ENCODE measurements at regions not wholly inside any gene's neighbourhood (a gene's known extent, or its start where the extent isn't known, plus 50 kb on each side); places are given as distances from the start of the nearest gene placed in this dataset.

DNA sequence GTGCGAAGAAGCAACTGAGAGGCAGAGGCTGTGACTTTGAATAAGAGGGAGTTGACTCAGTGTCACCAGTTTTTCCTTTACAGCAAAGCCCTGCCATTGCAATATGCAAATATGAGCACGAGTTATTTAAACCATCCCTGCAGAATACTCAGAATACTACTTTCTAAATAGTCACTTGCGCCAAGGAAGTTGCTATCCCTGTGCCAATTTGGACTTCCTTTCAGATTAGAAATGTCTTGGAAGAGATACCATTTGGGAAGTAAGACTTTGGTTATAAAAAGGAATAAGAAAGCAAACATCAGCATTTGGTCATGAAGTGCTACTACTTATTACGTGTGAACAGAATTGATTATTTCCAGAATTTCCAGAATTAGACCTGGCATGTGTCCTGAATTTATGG lies 151.8 kb upstream of the MYT1L start:
- in situ Hi-C loops (cut with MboI; ENCODE audit: low sequenced_read_pairs) = no loop called here
- no peak overlapping the region for H4K5ac ChIP-seq (ENCODE audit: low read depth, low read length)
- no peaks in the 10 kb centered on the region for H3K27me3 ChIP-seq (ENCODE audit: control insufficient read depth, insufficient read depth, low read length)
- ATAC-seq (ENCODE audit: low read depth) = no peak
- H3K56ac ChIP-seq (ENCODE audit: extremely low read depth, insufficient read depth, low read length) = no peak overlapping the region
- H2AFZ ChIP-seq (replicated peaks; ENCODE audit: low read length, poor library complexity) = no peak overlapping the region
- no peak overlapping the region for H2BK5ac ChIP-seq (ENCODE audit: low read depth, low read length, poor library complexity, severe bottlenecking)
- no peak overlapping the region for H3K27ac ChIP-seq (ENCODE audit: insufficient read depth, low read length)
- DNase-seq = no peak
- H3K4ac ChIP-seq (ENCODE audit: low read depth, low read length) = no peak overlapping the region
- H2BK15ac ChIP-seq (ENCODE audit: low read depth, low read length) = no peak overlapping the region
- no peaks in the 10 kb centered on the region for H4K20me1 ChIP-seq (ENCODE audit: insufficient read depth, low read length)
- H3K18ac ChIP-seq (ENCODE audit: low read depth, low read length) = no peak overlapping the region
- H3K23ac ChIP-seq (ENCODE audit: low read depth, low read length) = no peak overlapping the region
- H4K8ac ChIP-seq (ENCODE audit: low read depth in 2 of 2, low read length in 2 of 2) = no peak overlapping the region
- no peak overlapping the region for H3K9ac ChIP-seq (ENCODE audit: low read depth, low read length)
- dilution Hi-C loops (cut with HindIII; ENCODE audit: low sequenced_read_pairs, unreplicated experiment) = no loop called here
- H3K4me3 ChIP-seq (ENCODE audit: insufficient read depth, low read depth, low read length) = no peak overlapping the region
- H3K9me3 ChIP-seq (ENCODE audit: control insufficient read depth, insufficient read depth, low read length) = peaks cover 11% of the 10 kb centered on the region
- H2BK20ac ChIP-seq (ENCODE audit: low read depth, low read length) = no peak overlapping the region
- BruUV-seq (replicated peaks) = no TSS peak
- H2AK5ac ChIP-seq (ENCODE audit: low read depth, low read length) = no peak overlapping the region
- no peak overlapping the region for H3K14ac ChIP-seq (replicated peaks; ENCODE audit: low read depth, low read length)
- no peaks in the 10 kb centered on the region for H3K9me1 ChIP-seq (ENCODE audit: insufficient read depth, low read length)
- POLR2A ChIA-PET (ENCODE audit: unreplicated experiment) = no interaction called here
- H3K4me1 ChIP-seq (ENCODE audit: control insufficient read depth, insufficient read depth, low read length) = no peaks in the 10 kb centered on the region
- H3K36me3 ChIP-seq (ENCODE audit: control insufficient read depth, insufficient read depth, low read length) = no peaks in the 10 kb centered on the region
- CTCF ChIA-PET = no interaction called here
- no peak overlapping the region for H3K4me2 ChIP-seq (ENCODE audit: low read depth, low read length)
- intact Hi-C loops (cut with micrococcal nuclease) = no loop called here
- H2AK9ac ChIP-seq (replicated peaks; ENCODE audit: low read depth, low read length, poor library complexity) = no peak overlapping the region
- H3K79me1 ChIP-seq (ENCODE audit: low read depth in 1 of 2, low read length in 2 of 2) = no peaks in the 10 kb centered on the region
- no peak overlapping the region for H2BK120ac ChIP-seq (ENCODE audit: low read depth, low read length)
- H4K91ac ChIP-seq (ENCODE audit: insufficient read depth, low read depth, low read length) = no peak overlapping the region
- TF ChIP-seq MAFK (IDR thresholded peaks at IDR 0.05; ENCODE audit: low read depth, low read length) = no peak
- TF ChIP-seq, protein P1, sequence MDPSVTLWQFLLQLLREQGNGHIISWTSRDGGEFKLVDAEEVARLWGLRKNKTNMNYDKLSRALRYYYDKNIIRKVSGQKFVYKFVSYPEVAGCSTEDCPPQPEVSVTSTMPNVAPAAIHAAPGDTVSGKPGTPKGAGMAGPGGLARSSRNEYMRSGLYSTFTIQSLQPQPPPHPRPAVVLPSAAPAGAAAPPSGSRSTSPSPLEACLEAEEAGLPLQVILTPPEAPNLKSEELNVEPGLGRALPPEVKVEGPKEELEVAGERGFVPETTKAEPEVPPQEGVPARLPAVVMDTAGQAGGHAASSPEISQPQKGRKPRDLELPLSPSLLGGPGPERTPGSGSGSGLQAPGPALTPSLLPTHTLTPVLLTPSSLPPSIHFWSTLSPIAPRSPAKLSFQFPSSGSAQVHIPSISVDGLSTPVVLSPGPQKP (IDR thresholded peaks at IDR 0.05; ENCODE audit: borderline replicate concordance, low read depth, low read length) = no peak
- TF ChIP-seq, protein P2, sequence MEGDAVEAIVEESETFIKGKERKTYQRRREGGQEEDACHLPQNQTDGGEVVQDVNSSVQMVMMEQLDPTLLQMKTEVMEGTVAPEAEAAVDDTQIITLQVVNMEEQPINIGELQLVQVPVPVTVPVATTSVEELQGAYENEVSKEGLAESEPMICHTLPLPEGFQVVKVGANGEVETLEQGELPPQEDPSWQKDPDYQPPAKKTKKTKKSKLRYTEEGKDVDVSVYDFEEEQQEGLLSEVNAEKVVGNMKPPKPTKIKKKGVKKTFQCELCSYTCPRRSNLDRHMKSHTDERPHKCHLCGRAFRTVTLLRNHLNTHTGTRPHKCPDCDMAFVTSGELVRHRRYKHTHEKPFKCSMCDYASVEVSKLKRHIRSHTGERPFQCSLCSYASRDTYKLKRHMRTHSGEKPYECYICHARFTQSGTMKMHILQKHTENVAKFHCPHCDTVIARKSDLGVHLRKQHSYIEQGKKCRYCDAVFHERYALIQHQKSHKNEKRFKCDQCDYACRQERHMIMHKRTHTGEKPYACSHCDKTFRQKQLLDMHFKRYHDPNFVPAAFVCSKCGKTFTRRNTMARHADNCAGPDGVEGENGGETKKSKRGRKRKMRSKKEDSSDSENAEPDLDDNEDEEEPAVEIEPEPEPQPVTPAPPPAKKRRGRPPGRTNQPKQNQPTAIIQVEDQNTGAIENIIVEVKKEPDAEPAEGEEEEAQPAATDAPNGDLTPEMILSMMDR (conservative IDR thresholded peaks at IDR 0.05; ENCODE audit: low read depth, low read length) = no peak
- no peak for TF ChIP-seq SMC3 (IDR thresholded peaks at IDR 0.05; ENCODE audit: low read depth, low read length)
- TF ChIP-seq RAD21 (IDR thresholded peaks at IDR 0.05; ENCODE audit: low read length) = no peak
- TF ChIP-seq MAZ (IDR thresholded peaks at IDR 0.05; ENCODE audit: borderline replicate concordance, low read depth, low read length) = no peak
- TF ChIP-seq FOS (IDR thresholded peaks at IDR 0.05; ENCODE audit: low read depth, low read length) = no peak
- no peak for TF ChIP-seq RFX5 (IDR thresholded peaks at IDR 0.05; ENCODE audit: low read depth, low read length)
- TF ChIP-seq CHD1 (IDR thresholded peaks at IDR 0.05; ENCODE audit: low read depth, low read length) = no peak
- TF ChIP-seq POLR2A (IDR thresholded peaks at IDR 0.05; ENCODE audit: low read depth, low read length) = no peak
- TF ChIP-seq, protein P3, sequence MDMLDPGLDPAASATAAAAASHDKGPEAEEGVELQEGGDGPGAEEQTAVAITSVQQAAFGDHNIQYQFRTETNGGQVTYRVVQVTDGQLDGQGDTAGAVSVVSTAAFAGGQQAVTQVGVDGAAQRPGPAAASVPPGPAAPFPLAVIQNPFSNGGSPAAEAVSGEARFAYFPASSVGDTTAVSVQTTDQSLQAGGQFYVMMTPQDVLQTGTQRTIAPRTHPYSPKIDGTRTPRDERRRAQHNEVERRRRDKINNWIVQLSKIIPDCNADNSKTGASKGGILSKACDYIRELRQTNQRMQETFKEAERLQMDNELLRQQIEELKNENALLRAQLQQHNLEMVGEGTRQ (IDR thresholded peaks at IDR 0.05; ENCODE audit: low read depth, low read length) = no peak
- 40% methylated on average over 1 of the region's 4 CpGs; no CpG with 5 or more reads in 1 of the 2 experiments for WGBS, 2 experiments (ENCODE audit: extremely low coverage in 2 of 2, insufficient read length in 1 of 2)
